Hepatocyte (in vitro differentiated cells): ENCODE measurements at regions not wholly inside any gene's neighbourhood (a gene's known extent, or its start where the extent isn't known, plus 50 kb on each side); places are given as distances from the start of the nearest gene placed in this dataset.

ENCODE experiments used
- DNase-seq: peaks from one replicate; pipeline ENCODE4 v3.0.0-alpha.2; 2016; ENCODE audit warnings: low spot score
- H2AFZ ChIP-seq: fragments of 200-600 bp; sonication (generic); 2 replicates; pipeline ENCODE4 v1.6.0; 2016; ENCODE audit warnings: antibody characterized with exemption, mild to moderate bottlenecking
- H3K27ac ChIP-seq: fragments of 200-600 bp; sonication (generic); 2 replicates; pipeline ENCODE4 v1.5.1; 2016; ENCODE audit warnings: mild to moderate bottlenecking
- H3K27me3 ChIP-seq: fragments of 200-600 bp; sonication (generic); 2 replicates; pipeline ENCODE4 v1.6.1; 2016
- H3K36me3 ChIP-seq: fragments of 200-600 bp; sonication (generic); replicated peaks from 2 replicates; pipeline ENCODE4 v1.5.1; 2016; ENCODE audit warnings: low read depth; ENCODE audit not compliant: insufficient read depth
- H3K4me1 ChIP-seq: fragments of 200-600 bp; sonication (generic); 2 replicates; pipeline ENCODE4 v1.5.1; 2016; ENCODE audit warnings: mild to moderate bottlenecking, moderate library complexity; ENCODE audit not compliant: insufficient read depth
- H3K4me2 ChIP-seq: fragments of 200-600 bp; sonication (generic); 2 replicates; pipeline ENCODE4 v1.6.0; 2016
- H3K4me3 ChIP-seq: fragments of 200-600 bp; sonication (generic); 2 replicates; pipeline ENCODE4 v1.5.1; 2016; ENCODE audit warnings: mild to moderate bottlenecking
- H3K79me2 ChIP-seq: fragments of 200-600 bp; sonication (generic); 2 replicates; pipeline ENCODE4 v1.6.0; 2017; ENCODE audit warnings: mild to moderate bottlenecking
- H3K9me2 ChIP-seq: fragments of 200-600 bp; sonication (generic); replicated peaks from 2 replicates; pipeline ENCODE4 v1.6.0; 2017; ENCODE audit warnings: mild to moderate bottlenecking; ENCODE audit not compliant: insufficient read depth
- H3K9me3 ChIP-seq: fragments of 200-600 bp; sonication (generic); 2 replicates; pipeline ENCODE4 v1.5.1; 2016; ENCODE audit warnings: low read depth, mild to moderate bottlenecking
- H4K20me1 ChIP-seq: fragments of 200-600 bp; sonication (generic); 2 replicates; pipeline ENCODE4 v1.6.0; 2016; ENCODE audit warnings: mild to moderate bottlenecking; ENCODE audit not compliant: insufficient read depth, poor library complexity, severe bottlenecking
- CTCF ChIP-seq: fragments of 200-600 bp; sonication (generic); IDR thresholded peaks from 2 replicates; pipeline ENCODE4 v1.5.1; 2016; ENCODE audit warnings: antibody characterized with exemption, mild to moderate bottlenecking; ENCODE audit not compliant: poor library complexity
- EZH2 ChIP-seq: fragments of 200-600 bp; sonication (generic); IDR thresholded peaks from 2 replicates; pipeline ENCODE4 v1.6.1; 2016; ENCODE audit warnings: antibody characterized with exemption, mild to moderate bottlenecking, borderline replicate concordance
- EZH2phosphoT487 ChIP-seq: fragments of 200-600 bp; sonication (generic); IDR thresholded peaks from one replicate; pipeline ENCODE4 v1.6.1; 2018; ENCODE audit warnings: antibody characterized with exemption, mild to moderate bottlenecking, low read depth, moderate library complexity; ENCODE audit not compliant: unreplicated experiment, severe bottlenecking
- WGBS: methylation state at CpG from one replicate; pipeline ENCODE4 v1.1.6; 2016; ENCODE audit warnings: low lambda C conversion rate; ENCODE audit errors: missing lambda C conversion rate; 5-methylcytosine and 5-hydroxymethylcytosine counted together

- no peak overlapping the region for H3K4me2 ChIP-seq
- no peaks in the 10 kb centered on the region for H3K27me3 ChIP-seq
- no peaks in the 10 kb centered on the region for H3K9me3 ChIP-seq
- TF ChIP-seq EZH2 (no peak), EZH2phosphoT487 (no peak), CTCF (no peak)
- no peak for DNase-seq
- 81% methylated on average over 10 of the region's 10 CpGs for WGBS
- H3K4me3 ChIP-seq: no peak overlapping the region
- no peaks in the 10 kb centered on the region for H4K20me1 ChIP-seq
- no peak overlapping the region for H3K27ac ChIP-seq
- no peaks in the 10 kb centered on the region for H3K9me2 ChIP-seq
- H3K36me3 ChIP-seq: no peaks in the 10 kb centered on the region
- H3K79me2 ChIP-seq: no peaks in the 10 kb centered on the region
- H2AFZ ChIP-seq: no peak overlapping the region
- peaks cover 22% of the 10 kb centered on the region for H3K4me1 ChIP-seq
Observed at GRCh38 chr13:29929062-29929847, 78.8 kb upstream of the UBL3 start.

- WGBS: 83% methylated on average over 4 of the region's 4 CpGs
- Histone ChIP-seq H3K4me2 (no peak overlapping the region), H3K27me3 (no peaks in the 10 kb centered on the region), H2AFZ (no peak overlapping the region), H3K36me3 (no peaks in the 10 kb centered on the region), H3K4me3 (no peak overlapping the region), H3K79me2 (no peaks in the 10 kb centered on the region), H3K4me1 (peaks cover 38% of the 10 kb centered on the region), H4K20me1 (no peaks in the 10 kb centered on the region), H3K9me3 (no peaks in the 10 kb centered on the region), H3K27ac (peak overlapping the region; percentile 97), H3K9me2 (no peaks in the 10 kb centered on the region)
- no peak for TF ChIP-seq EZH2phosphoT487
- no peak for TF ChIP-seq EZH2
- no peak for TF ChIP-seq CTCF
- DNase-seq: no peak
Observed at GRCh38 chr13:29926098-29926476, 75.7 kb upstream of the UBL3 start.

GRCh38 chr13:29925457-29926097, 75.2 kb upstream of the UBL3 start:
- Histone ChIP-seq H2AFZ (no peak overlapping the region), H3K79me2 (no peaks in the 10 kb centered on the region), H3K9me2 (no peaks in the 10 kb centered on the region), H3K27ac (peak overlapping the region; percentile 97), H3K4me1 (peaks cover 38% of the 10 kb centered on the region), H3K4me2 (peak overlapping the region; percentile 37), H4K20me1 (no peaks in the 10 kb centered on the region), H3K27me3 (no peaks in the 10 kb centered on the region), H3K36me3 (no peaks in the 10 kb centered on the region), H3K9me3 (no peaks in the 10 kb centered on the region), H3K4me3 (no peak overlapping the region)
- DNase-seq: peak; percentile 90
- no peak for TF ChIP-seq EZH2phosphoT487
- TF ChIP-seq CTCF: no peak
- no peak for TF ChIP-seq EZH2
- WGBS: 26% methylated on average over 3 of the region's 3 CpGs
